SU-DHL-6 (cell line): ENCODE measurements at regions not wholly inside any gene's neighbourhood (a gene's known extent, or its start where the extent isn't known, plus 50 kb on each side); places are given as distances from the start of the nearest gene placed in this dataset.

ENCODE experiments used
- CTCF ChIP-seq: fragments of 200-600 bp; sonication (generic); IDR thresholded peaks from one replicate; pipeline ENCODE4 v1.5.1; 2017; ENCODE audit warnings: antibody characterized with exemption, mild to moderate bottlenecking, low read length, moderate library complexity; ENCODE audit not compliant: insufficient read depth, poor library complexity, severe bottlenecking
- EZH2phosphoT487 ChIP-seq: fragments of 200-600 bp; sonication (generic), shearing (Covaris generic); conservative IDR thresholded peaks from 2 replicates; pipeline ENCODE4 v1.6.1; 2018; ENCODE audit warnings: mild to moderate bottlenecking, antibody characterized with exemption, low read length, moderate library complexity, mixed read lengths

DNA sequence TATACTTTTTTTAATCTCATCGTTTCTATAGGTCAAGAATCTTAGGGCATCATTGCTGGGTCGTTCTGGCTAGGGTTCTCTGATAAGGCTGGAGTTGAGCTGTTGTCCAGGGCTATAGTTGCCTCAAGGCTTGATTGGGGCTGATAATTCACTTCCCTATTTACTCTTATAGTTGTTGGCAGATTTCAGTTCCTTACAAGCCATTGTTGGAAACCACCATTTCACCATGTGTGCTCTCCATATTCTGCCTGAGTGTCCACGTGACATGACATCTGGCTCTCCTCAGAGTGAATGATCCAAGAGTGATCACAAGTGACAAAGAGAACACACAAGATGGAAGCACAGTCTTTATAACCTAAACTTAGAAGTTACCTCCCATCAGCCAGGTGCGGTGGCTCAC, 852.2 kb downstream of the EFNA5 start:
- no peak for TF ChIP-seq CTCF
- no peak for TF ChIP-seq EZH2phosphoT487
